ENCODE measurements at regions not wholly inside any gene's neighbourhood (a gene's known extent, or its start where the extent isn't known, plus 50 kb on each side); places are given as distances from the start of the nearest gene placed in this dataset.

GRCh38 chr1:98575955-98576354 lies 85.6 kb upstream of the SNX7 start:
- H3K4me1 ChIP-seq (ENCODE audit: control insufficient read depth, insufficient read depth, low read depth, low read length), result no peaks in the 10 kb centered on the region
- no peak overlapping the region for H3K18ac ChIP-seq (ENCODE audit: low read depth in 1 of 2, low read length in 2 of 2)
- no peaks in the 10 kb centered on the region for H3K27me3 ChIP-seq (ENCODE audit: control insufficient read depth in 1 of 2, insufficient read depth in 1 of 2, low read length in 2 of 2)
- H3K36me3 ChIP-seq (ENCODE audit: control insufficient read depth in 1 of 2, insufficient read depth in 2 of 2, low read depth in 1 of 2, low read length in 2 of 2), result no peaks in the 10 kb centered on the region
- no peak overlapping the region for H2AK5ac ChIP-seq (ENCODE audit: low read length, severe bottlenecking)
- H2BK15ac ChIP-seq (ENCODE audit: low read depth, poor library complexity, severe bottlenecking), result no peak overlapping the region
- no peak overlapping the region for H2AFZ ChIP-seq (ENCODE audit: low read depth, low read length)
- H3K4me2 ChIP-seq (ENCODE audit: low read length, poor library complexity, severe bottlenecking), result no peak overlapping the region
- no peak overlapping the region for H3K4me3 ChIP-seq (ENCODE audit: insufficient read depth in 1 of 2, low read depth in 1 of 2, low read length in 2 of 2)
- H3K23ac ChIP-seq (ENCODE audit: low read length in 2 of 2), result no peak overlapping the region
- H3K9ac ChIP-seq (ENCODE audit: low read length), result no peak overlapping the region
- no peak overlapping the region for H4K91ac ChIP-seq (ENCODE audit: low read length)
- H3K14ac ChIP-seq (ENCODE audit: low read length in 2 of 2), result no peak overlapping the region
- no peak overlapping the region for H2BK12ac ChIP-seq (ENCODE audit: low read length in 2 of 2)
- no peak overlapping the region for H3K27ac ChIP-seq (ENCODE audit: low read length, poor library complexity, severe bottlenecking)
- H3K9me3 ChIP-seq (ENCODE audit: control insufficient read depth, low read length), result no peaks in the 10 kb centered on the region
- H2BK5ac ChIP-seq (ENCODE audit: low read depth, low read length, poor library complexity, severe bottlenecking), result no peak overlapping the region
- no peak for DNase-seq
- no peaks in the 10 kb centered on the region for H3K79me1 ChIP-seq (replicated peaks; ENCODE audit: low read length, poor library complexity, severe bottlenecking)
- no peak overlapping the region for H3K4ac ChIP-seq (ENCODE audit: low read depth in 1 of 2, low read length in 2 of 2)
- no peak overlapping the region for H2BK120ac ChIP-seq (ENCODE audit: low read depth, low read length)
- H4K8ac ChIP-seq (ENCODE audit: low read length), result no peak overlapping the region

GRCh38 chr1:98565951-98566350 lies 95.6 kb upstream of the SNX7 start:
- Histone ChIP-seq H3K36me3 (ENCODE audit: control insufficient read depth in 1 of 2, insufficient read depth in 2 of 2, low read depth in 1 of 2, low read length in 2 of 2) (no peaks in the 10 kb centered on the region), H2BK5ac (ENCODE audit: low read depth, low read length, poor library complexity, severe bottlenecking) (no peak overlapping the region), H3K14ac (ENCODE audit: low read length in 2 of 2) (no peak overlapping the region), H3K9ac (ENCODE audit: low read length) (no peak overlapping the region), H2BK120ac (ENCODE audit: low read depth, low read length) (no peak overlapping the region), H3K27me3 (ENCODE audit: control insufficient read depth in 1 of 2, insufficient read depth in 1 of 2, low read length in 2 of 2) (no peaks in the 10 kb centered on the region), H3K4me1 (ENCODE audit: control insufficient read depth, insufficient read depth, low read depth, low read length) (no peaks in the 10 kb centered on the region), H2AK5ac (ENCODE audit: low read length, severe bottlenecking) (no peak overlapping the region), H2AFZ (ENCODE audit: low read depth, low read length) (no peak overlapping the region), H2BK12ac (ENCODE audit: low read length in 2 of 2) (no peak overlapping the region), H3K79me1 (replicated peaks; ENCODE audit: low read length, poor library complexity, severe bottlenecking) (no peaks in the 10 kb centered on the region), H3K4me3 (ENCODE audit: insufficient read depth in 1 of 2, low read depth in 1 of 2, low read length in 2 of 2) (no peak overlapping the region), H3K23ac (ENCODE audit: low read length in 2 of 2) (no peak overlapping the region), H3K9me3 (ENCODE audit: control insufficient read depth, low read length) (peaks cover 5% of the 10 kb centered on the region), H3K27ac (ENCODE audit: low read length, poor library complexity, severe bottlenecking) (no peak overlapping the region), H4K8ac (ENCODE audit: low read length) (no peak overlapping the region), H3K4ac (ENCODE audit: low read depth in 1 of 2, low read length in 2 of 2) (no peak overlapping the region), H4K91ac (ENCODE audit: low read length) (no peak overlapping the region), H2BK15ac (ENCODE audit: low read depth, poor library complexity, severe bottlenecking) (no peak overlapping the region), H3K18ac (ENCODE audit: low read depth in 1 of 2, low read length in 2 of 2) (no peak overlapping the region), H3K4me2 (ENCODE audit: low read length, poor library complexity, severe bottlenecking) (no peak overlapping the region)
- WGBS, result 57% methylated on average over 2 of the region's 3 CpGs
- no peak for DNase-seq

- no peak overlapping the region for H3K23ac ChIP-seq (ENCODE audit: low read length in 2 of 2)
- no peaks in the 10 kb centered on the region for H3K27me3 ChIP-seq (ENCODE audit: control insufficient read depth in 1 of 2, insufficient read depth in 1 of 2, low read length in 2 of 2)
- no peaks in the 10 kb centered on the region for H3K36me3 ChIP-seq (ENCODE audit: control insufficient read depth in 1 of 2, insufficient read depth in 2 of 2, low read depth in 1 of 2, low read length in 2 of 2)
- peaks cover 5% of the 10 kb centered on the region for H3K9me3 ChIP-seq (ENCODE audit: control insufficient read depth, low read length)
- H4K8ac ChIP-seq (ENCODE audit: low read length), result no peak overlapping the region
- H3K4me2 ChIP-seq (ENCODE audit: low read length, poor library complexity, severe bottlenecking), result no peak overlapping the region
- peak; percentile 24 for DNase-seq
- no peak overlapping the region for H2BK120ac ChIP-seq (ENCODE audit: low read depth, low read length)
- no peak overlapping the region for H3K14ac ChIP-seq (ENCODE audit: low read length in 2 of 2)
- no peak overlapping the region for H3K9ac ChIP-seq (ENCODE audit: low read length)
- no peaks in the 10 kb centered on the region for H3K4me1 ChIP-seq (ENCODE audit: control insufficient read depth, insufficient read depth, low read depth, low read length)
- H2AFZ ChIP-seq (ENCODE audit: low read depth, low read length), result no peak overlapping the region
- no peak overlapping the region for H2BK15ac ChIP-seq (ENCODE audit: low read depth, poor library complexity, severe bottlenecking)
- no peak overlapping the region for H3K4me3 ChIP-seq (ENCODE audit: insufficient read depth in 1 of 2, low read depth in 1 of 2, low read length in 2 of 2)
- no peak overlapping the region for H2BK12ac ChIP-seq (ENCODE audit: low read length in 2 of 2)
- H3K79me1 ChIP-seq (replicated peaks; ENCODE audit: low read length, poor library complexity, severe bottlenecking), result no peaks in the 10 kb centered on the region
- H3K27ac ChIP-seq (ENCODE audit: low read length, poor library complexity, severe bottlenecking), result no peak overlapping the region
- no peak overlapping the region for H2AK5ac ChIP-seq (ENCODE audit: low read length, severe bottlenecking)
- no peak overlapping the region for H4K91ac ChIP-seq (ENCODE audit: low read length)
- no peak overlapping the region for H2BK5ac ChIP-seq (ENCODE audit: low read depth, low read length, poor library complexity, severe bottlenecking)
- no peak overlapping the region for H3K4ac ChIP-seq (ENCODE audit: low read depth in 1 of 2, low read length in 2 of 2)
- no peak overlapping the region for H3K18ac ChIP-seq (ENCODE audit: low read depth in 1 of 2, low read length in 2 of 2)
- no CpG with 5 or more reads among the region's 2 CpGs for WGBS
Measured at GRCh38 chr1:98559291-98559690, 102.2 kb upstream of the SNX7 start.

- Histone ChIP-seq H3K4me2 (ENCODE audit: low read length, poor library complexity, severe bottlenecking) (no peak overlapping the region), H4K8ac (ENCODE audit: low read length) (no peak overlapping the region), H2AK5ac (ENCODE audit: low read length, severe bottlenecking) (no peak overlapping the region), H3K9ac (ENCODE audit: low read length) (no peak overlapping the region), H2BK12ac (ENCODE audit: low read length in 2 of 2) (no peak overlapping the region), H3K4ac (ENCODE audit: low read depth in 1 of 2, low read length in 2 of 2) (no peak overlapping the region), H3K36me3 (ENCODE audit: control insufficient read depth in 1 of 2, insufficient read depth in 2 of 2, low read depth in 1 of 2, low read length in 2 of 2) (no peaks in the 10 kb centered on the region), H2AFZ (ENCODE audit: low read depth, low read length) (no peak overlapping the region), H2BK5ac (ENCODE audit: low read depth, low read length, poor library complexity, severe bottlenecking) (no peak overlapping the region), H3K9me3 (ENCODE audit: control insufficient read depth, low read length) (peaks cover 1% of the 10 kb centered on the region), H2BK15ac (ENCODE audit: low read depth, poor library complexity, severe bottlenecking) (no peak overlapping the region), H3K4me1 (ENCODE audit: control insufficient read depth, insufficient read depth, low read depth, low read length) (no peaks in the 10 kb centered on the region), H3K27me3 (ENCODE audit: control insufficient read depth in 1 of 2, insufficient read depth in 1 of 2, low read length in 2 of 2) (no peaks in the 10 kb centered on the region), H3K79me1 (replicated peaks; ENCODE audit: low read length, poor library complexity, severe bottlenecking) (no peaks in the 10 kb centered on the region), H2BK120ac (ENCODE audit: low read depth, low read length) (no peak overlapping the region), H3K27ac (ENCODE audit: low read length, poor library complexity, severe bottlenecking) (no peak overlapping the region), H3K23ac (ENCODE audit: low read length in 2 of 2) (no peak overlapping the region), H3K14ac (ENCODE audit: low read length in 2 of 2) (no peak overlapping the region), H3K4me3 (ENCODE audit: insufficient read depth in 1 of 2, low read depth in 1 of 2, low read length in 2 of 2) (no peak overlapping the region), H3K18ac (ENCODE audit: low read depth in 1 of 2, low read length in 2 of 2) (no peak overlapping the region), H4K91ac (ENCODE audit: low read length) (no peak overlapping the region)
- DNase-seq, result no peak
- WGBS, result 81% methylated on average over 2 of the region's 2 CpGs
Measured at GRCh38 chr1:98557895-98558294, 103.6 kb upstream of the SNX7 start.

Measured in mesenchymal stem cell (in vitro differentiated cells and primary cell).